H9 (cell line): ENCODE measurements at regions not wholly inside any gene's neighbourhood (a gene's known extent, or its start where the extent isn't known, plus 50 kb on each side); places are given as distances from the start of the nearest gene placed in this dataset.

Experiments
- DNase-seq: peaks from one replicate; pipeline ENCODE4 v3.0.0-alpha.2; 2017
- H2AFZ ChIP-seq: one replicate; pipeline ENCODE4 v1.6.1; 2013; ENCODE audit warnings: mild to moderate bottlenecking, low read length, control low read depth, moderate library complexity
- H2AK5ac ChIP-seq: 2 replicates; pipeline ENCODE4 v1.6.1; 2013; ENCODE audit warnings: low read length, control low read depth, mixed read lengths; ENCODE audit not compliant: insufficient read length
- H2BK120ac ChIP-seq: one replicate; pipeline ENCODE4 v1.6.1; 2013; ENCODE audit warnings: low read depth, mild to moderate bottlenecking, low read length, control low read depth, inconsistent platforms; ENCODE audit not compliant: poor library complexity, severe bottlenecking
- H2BK12ac ChIP-seq: 2 replicates; pipeline ENCODE4 v1.6.1; 2013; ENCODE audit warnings: low read length, control low read depth, mixed read lengths, low read depth; ENCODE audit not compliant: insufficient read length
- H2BK15ac ChIP-seq: 2 replicates; pipeline ENCODE4 v1.6.1; 2013; ENCODE audit warnings: low read depth, low read length, control low read depth
- H2BK20ac ChIP-seq: one replicate; pipeline ENCODE4 v1.6.1; 2013; ENCODE audit warnings: low read depth, mild to moderate bottlenecking, low read length, control low read depth, inconsistent platforms; ENCODE audit not compliant: poor library complexity, severe bottlenecking
- H2BK5ac ChIP-seq: 2 replicates; pipeline ENCODE4 v1.6.1; 2013; ENCODE audit warnings: low read length, control low read depth, mixed read lengths; ENCODE audit not compliant: insufficient read length
- H3K14ac ChIP-seq: 2 replicates; pipeline ENCODE4 v1.6.1; 2013; ENCODE audit warnings: low read length, control low read depth; ENCODE audit not compliant: insufficient read depth
- H3K18ac ChIP-seq: 2 replicates; pipeline ENCODE4 v1.6.1; 2013; ENCODE audit warnings: low read depth, mild to moderate bottlenecking, mixed read lengths, low read length, control low read depth; ENCODE audit not compliant: insufficient read length
- H3K23ac ChIP-seq: 2 replicates; pipeline ENCODE4 v1.6.1; 2013; ENCODE audit warnings: low read length, control low read depth, mixed read lengths, low read depth; ENCODE audit not compliant: insufficient read length
- H3K23me2 ChIP-seq: 2 replicates; pipeline ENCODE4 v1.6.1; 2013; ENCODE audit warnings: low read depth, mild to moderate bottlenecking, mixed read lengths, low read length, control low read depth; ENCODE audit not compliant: insufficient read length, poor library complexity, severe bottlenecking
- H3K27ac ChIP-seq: 2 replicates; pipeline ENCODE4 v1.5.1; 2013; ENCODE audit warnings: low read length, control low read depth, mixed read lengths, low read depth; ENCODE audit not compliant: insufficient read length
- H3K27me3 ChIP-seq: 2 replicates; pipeline ENCODE4 v1.6.1; 2013; ENCODE audit warnings: low read length, control low read depth, inconsistent platforms; ENCODE audit not compliant: insufficient read depth
- H3K4ac ChIP-seq: 2 replicates; pipeline ENCODE4 v1.6.1; 2013; ENCODE audit warnings: low read depth, mild to moderate bottlenecking, control low read depth, inconsistent platforms, low read length, moderate library complexity
- H3K4me1 ChIP-seq: 2 replicates; pipeline ENCODE4 v1.6.1; 2013; ENCODE audit warnings: low read length, control low read depth, inconsistent platforms; ENCODE audit not compliant: insufficient read depth
- H3K4me2 ChIP-seq: 2 replicates; pipeline ENCODE4 v1.6.1; 2013; ENCODE audit warnings: low read length, control low read depth, mixed read lengths; ENCODE audit not compliant: insufficient read length, insufficient read depth
- H3K56ac ChIP-seq: 2 replicates; pipeline ENCODE4 v1.6.1; 2013; ENCODE audit warnings: low read depth, mild to moderate bottlenecking, mixed read lengths, low read length, control low read depth; ENCODE audit not compliant: insufficient read length
- H3K79me1 ChIP-seq: 2 replicates; pipeline ENCODE4 v1.6.1; 2013; ENCODE audit warnings: low read depth, mild to moderate bottlenecking, moderate library complexity, low read length, control low read depth, inconsistent platforms; ENCODE audit not compliant: insufficient read depth, poor library complexity, severe bottlenecking
- H3K79me2 ChIP-seq: 2 replicates; pipeline ENCODE4 v1.6.1; 2013; ENCODE audit warnings: low read length, control low read depth, inconsistent platforms; ENCODE audit not compliant: insufficient read depth
- H3K9ac ChIP-seq: 2 replicates; pipeline ENCODE4 v1.6.1; 2013; ENCODE audit warnings: low read length, control low read depth, mixed read lengths; ENCODE audit not compliant: insufficient read length; ENCODE audit errors: extremely low read depth
- H3K9me3 ChIP-seq: one replicate; pipeline ENCODE4 v1.6.1; 2013; ENCODE audit warnings: low read depth, low read length, inconsistent platforms; ENCODE audit not compliant: control insufficient read depth
- H3T11ph ChIP-seq: one replicate; pipeline ENCODE4 v1.6.1; 2013; ENCODE audit warnings: mild to moderate bottlenecking, low read length, control low read depth, inconsistent platforms
- H4K20me1 ChIP-seq: one replicate; pipeline ENCODE4 v1.6.1; 2013; ENCODE audit not compliant: control insufficient read depth, insufficient read length, insufficient read depth
- H4K5ac ChIP-seq: 2 replicates; pipeline ENCODE4 v1.6.1; 2013; ENCODE audit warnings: low read depth, mild to moderate bottlenecking, mixed read lengths, low read length, control low read depth; ENCODE audit not compliant: insufficient read length
- H4K8ac ChIP-seq: replicated peaks from 2 replicates; pipeline ENCODE4 v1.6.1; 2013; ENCODE audit warnings: low read length, control low read depth, mixed read lengths, low read depth; ENCODE audit not compliant: insufficient read length
- H4K91ac ChIP-seq: 2 replicates; pipeline ENCODE4 v1.6.1; 2013; ENCODE audit warnings: low read depth, mild to moderate bottlenecking, moderate library complexity, mixed read lengths, low read length, control low read depth; ENCODE audit not compliant: insufficient read length
- H3K27ac Mint-ChIP-seq, 3 experiments: 2 replicates in 2 of 3; 3 replicates in 1 of 3; pipeline ENCODE4 v1.8.0; 2020 to 2021; ENCODE audit warnings: mixed read lengths in 3 of 3, mild to moderate bottlenecking in 1 of 3, moderate library complexity in 1 of 3
- H3K27me3 Mint-ChIP-seq: 2 replicates; pipeline ENCODE4 v1.8.0; 2021; ENCODE audit warnings: low read depth, mild to moderate bottlenecking, moderate library complexity, mixed read lengths
- H3K36me3 Mint-ChIP-seq, 3 experiments: 2 replicates in 2 of 3; 3 replicates in 1 of 3; pipeline ENCODE4 v1.8.0; 2020 to 2021; ENCODE audit warnings: low read depth in 3 of 3, mixed read lengths in 3 of 3; ENCODE audit not compliant: insufficient read depth in 1 of 3
- H3K4me1 Mint-ChIP-seq, 2 experiments: 2 replicates each; pipeline ENCODE4 v1.8.0; 2020; ENCODE audit warnings: mixed read lengths in 2 of 2
- H3K4me3 Mint-ChIP-seq, 2 experiments: 2 replicates in 1 of 2; 3 replicates in 1 of 2; pipeline ENCODE4 v1.8.0; 2020 to 2021; ENCODE audit warnings: mild to moderate bottlenecking in 2 of 2, mixed read lengths in 2 of 2, moderate library complexity in 1 of 2
- H3K9me3 Mint-ChIP-seq, 2 experiments: 2 replicates in 1 of 2; 3 replicates in 1 of 2; pipeline ENCODE4 v1.8.0; 2020; ENCODE audit warnings: mild to moderate bottlenecking in 2 of 2, mixed read lengths in 2 of 2, moderate library complexity in 1 of 2
- CTCF ChIP-seq: fragments of 200-600 bp; sonication (generic); conservative IDR thresholded peaks from 3 replicates; pipeline ENCODE4 v1.8.0; 2021; ENCODE audit warnings: antibody characterized with exemption, mild to moderate bottlenecking
- WGBS: extraction: QIAGEN DNeasy Blood & Tissue Kit; methylation state at CpG from one replicate; pipeline ENCODE4 v1.1.7; 2013; ENCODE audit warnings: missing lambda C conversion rate, low lambda C conversion rate, mixed read lengths; ENCODE audit not compliant: insufficient read length; ENCODE audit errors: extremely low coverage; 5-methylcytosine and 5-hydroxymethylcytosine counted together

GRCh38 chr5:175012267-175012666 lies 287.9 kb downstream of the MSX2 start:
- no peaks in the 10 kb centered on the region; a peak in 1 of 5 replicates for H3K9me3 Mint-ChIP-seq
- Histone ChIP-seq H3K4me1 (no peaks in the 10 kb centered on the region; the same call in 1 of the 2 replicates), H4K20me1 (no peaks in the 10 kb centered on the region), H3K23ac (no peak overlapping the region), H2BK15ac (no peak overlapping the region), H4K8ac (no peak overlapping the region), H3T11ph (no peak overlapping the region), H3K14ac (no peak overlapping the region), H2BK12ac (no peak overlapping the region), H3K4me2 (no peak overlapping the region), H2AFZ (no peak overlapping the region), H3K9ac (no peak overlapping the region), H2BK20ac (no peak overlapping the region), H2AK5ac (no peak overlapping the region), H3K27ac (no peak overlapping the region), H3K79me1 (no peaks in the 10 kb centered on the region), H3K18ac (no peak overlapping the region), H4K91ac (no peak overlapping the region), H3K4ac (no peak overlapping the region), H3K27me3 (no peaks in the 10 kb centered on the region), H3K23me2 (no peaks in the 10 kb centered on the region), H2BK120ac (no peak overlapping the region), H4K5ac (no peak overlapping the region), H3K56ac (no peak overlapping the region), H3K79me2 (no peaks in the 10 kb centered on the region), H2BK5ac (no peak overlapping the region), H3K9me3 (no peaks in the 10 kb centered on the region)
- no peak for DNase-seq
- no peak overlapping the region for H3K4me3 Mint-ChIP-seq
- peaks cover 6 to 8% of the 10 kb centered on the region in 2 experiments; a peak in 3 of 4 replicates for H3K4me1 Mint-ChIP-seq
- no CpG with 5 or more reads among the region's 8 CpGs for WGBS
- no peaks in the 10 kb centered on the region for H3K36me3 Mint-ChIP-seq
- peak overlapping the region in 1 of 3 experiments; percentile 12; a peak in 2 of 7 replicates for H3K27ac Mint-ChIP-seq
- no peaks in the 10 kb centered on the region; the same call in 1 of the 2 replicates for H3K27me3 Mint-ChIP-seq
- no peak for TF ChIP-seq CTCF
